GM12865 (cell line): ENCODE measurements at regions not wholly inside any gene's neighbourhood (a gene's known extent, or its start where the extent isn't known, plus 50 kb on each side); places are given as distances from the start of the nearest gene placed in this dataset.

Source experiments
- DNase-seq: peaks from one replicate; pipeline ENCODE4 v3.0.0; 2010; ENCODE audit warnings: low read depth
- H3K4me3 ChIP-seq: 2 replicates; pipeline ENCODE4 v1.5.1; 2011; ENCODE audit warnings: mild to moderate bottlenecking, low read depth, low read length, control low read depth
- CTCF ChIP-seq: IDR thresholded peaks from 2 replicates; pipeline ENCODE4 v1.5.1; 2011; ENCODE audit warnings: low read length, control low read depth, low read depth, inconsistent platforms; ENCODE audit not compliant: insufficient read depth; ENCODE audit errors: missing control alignments

GRCh38 chr1:47513393-47513792, 75.5 kb downstream of the FOXD2 start:
- no peak overlapping the region for H3K4me3 ChIP-seq
- DNase-seq, result no peak
- TF ChIP-seq CTCF, result no peak

GRCh38 chr1:47514229-47514628, 76.4 kb downstream of the FOXD2 start:
- no peak for DNase-seq
- H3K4me3 ChIP-seq, result no peak overlapping the region
- TF ChIP-seq CTCF, result no peak

- no peak overlapping the region for H3K4me3 ChIP-seq
- no peak for DNase-seq
- no peak for TF ChIP-seq CTCF
Observed at GRCh38 chr1:47515164-47515789, 77.4 kb downstream of the FOXD2 start.

DNA sequence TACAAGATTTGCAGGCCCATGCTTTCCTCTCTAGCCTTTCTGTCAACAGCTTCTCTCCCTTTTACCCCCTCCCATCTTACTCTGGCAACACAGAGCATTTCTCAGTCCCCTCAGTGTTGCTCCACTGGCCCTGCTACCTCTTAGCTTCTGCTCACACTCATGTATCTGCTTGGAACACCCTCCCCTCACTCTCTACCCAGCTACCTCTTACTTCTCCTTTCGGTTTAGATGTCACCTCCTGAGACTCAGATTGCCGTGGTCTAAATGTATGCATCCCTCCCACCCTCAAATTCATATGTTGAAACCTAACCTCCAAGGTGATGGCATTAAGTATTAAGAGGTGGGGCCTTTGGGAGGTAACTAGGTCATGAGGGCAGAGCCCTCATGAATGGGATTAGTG, 80.1 kb downstream of the FOXD2 start:
- no peak overlapping the region for H3K4me3 ChIP-seq
- DNase-seq, result no peak
- no peak for TF ChIP-seq CTCF

DNA sequence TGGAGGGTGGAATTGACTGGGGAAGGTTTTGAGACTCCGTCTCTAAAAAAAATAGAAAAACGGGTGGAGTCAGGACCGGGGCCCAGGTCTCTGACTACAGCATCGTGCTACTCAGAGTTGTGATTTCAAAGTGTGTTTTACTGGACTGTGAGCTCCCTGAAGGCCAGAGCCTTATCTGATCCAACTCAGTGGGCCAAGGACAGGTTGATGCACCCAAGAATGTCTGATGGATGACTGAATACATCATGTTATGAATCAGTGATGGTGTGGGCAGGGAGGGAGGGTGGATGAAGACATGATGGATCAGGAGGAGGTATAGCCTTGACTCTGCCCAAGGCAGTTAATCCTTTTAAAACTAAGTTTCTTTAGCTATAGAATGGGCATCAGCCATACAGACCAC, 81.6 kb downstream of the FOXD2 start:
- TF ChIP-seq CTCF, result no peak
- H3K4me3 ChIP-seq, result no peak overlapping the region
- no peak for DNase-seq

- DNase-seq, result no peak
- TF ChIP-seq CTCF, result no peak
- H3K4me3 ChIP-seq, result no peak overlapping the region
Observed at GRCh38 chr1:47519971-47520370, 82.1 kb downstream of the FOXD2 start.
